GM12865 (cell line): ENCODE measurements at regions not wholly inside any gene's neighbourhood (a gene's known extent, or its start where the extent isn't known, plus 50 kb on each side); places are given as distances from the start of the nearest gene placed in this dataset.

Experiments
- DNase-seq: peaks from one replicate; pipeline ENCODE4 v3.0.0; 2010; ENCODE audit warnings: low read depth
- H3K4me3 ChIP-seq: 2 replicates; pipeline ENCODE4 v1.5.1; 2011; ENCODE audit warnings: mild to moderate bottlenecking, low read depth, low read length, control low read depth
- TF ChIP-seq, protein P1 (sequence below): IDR thresholded peaks from 2 replicates; pipeline ENCODE4 v1.5.1; 2011; ENCODE audit warnings: low read length, control low read depth, low read depth, inconsistent platforms; ENCODE audit not compliant: insufficient read depth; ENCODE audit errors: missing control alignments

DNA sequence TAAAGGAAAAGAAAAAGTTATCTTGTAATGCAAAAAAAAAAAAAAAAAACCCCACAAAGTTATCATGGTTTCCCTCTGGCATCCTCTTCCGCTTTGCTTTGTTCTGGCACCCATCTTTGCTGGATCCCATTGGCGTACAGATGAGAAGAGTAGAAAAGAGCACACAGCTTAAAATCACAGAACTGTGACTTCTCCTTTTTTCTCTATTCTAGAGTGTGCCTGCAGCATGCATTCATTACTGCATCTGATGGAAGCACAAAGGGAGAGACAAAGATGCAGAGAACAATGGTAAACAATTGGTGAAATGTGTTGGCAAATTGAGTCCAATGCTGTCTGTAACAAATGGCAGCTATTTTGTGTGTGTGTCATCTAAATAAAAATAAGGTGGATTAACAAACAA, 440.8 kb upstream of the PIK3R1 start:
- H3K4me3 ChIP-seq, result no peak overlapping the region
- TF ChIP-seq, protein P1, sequence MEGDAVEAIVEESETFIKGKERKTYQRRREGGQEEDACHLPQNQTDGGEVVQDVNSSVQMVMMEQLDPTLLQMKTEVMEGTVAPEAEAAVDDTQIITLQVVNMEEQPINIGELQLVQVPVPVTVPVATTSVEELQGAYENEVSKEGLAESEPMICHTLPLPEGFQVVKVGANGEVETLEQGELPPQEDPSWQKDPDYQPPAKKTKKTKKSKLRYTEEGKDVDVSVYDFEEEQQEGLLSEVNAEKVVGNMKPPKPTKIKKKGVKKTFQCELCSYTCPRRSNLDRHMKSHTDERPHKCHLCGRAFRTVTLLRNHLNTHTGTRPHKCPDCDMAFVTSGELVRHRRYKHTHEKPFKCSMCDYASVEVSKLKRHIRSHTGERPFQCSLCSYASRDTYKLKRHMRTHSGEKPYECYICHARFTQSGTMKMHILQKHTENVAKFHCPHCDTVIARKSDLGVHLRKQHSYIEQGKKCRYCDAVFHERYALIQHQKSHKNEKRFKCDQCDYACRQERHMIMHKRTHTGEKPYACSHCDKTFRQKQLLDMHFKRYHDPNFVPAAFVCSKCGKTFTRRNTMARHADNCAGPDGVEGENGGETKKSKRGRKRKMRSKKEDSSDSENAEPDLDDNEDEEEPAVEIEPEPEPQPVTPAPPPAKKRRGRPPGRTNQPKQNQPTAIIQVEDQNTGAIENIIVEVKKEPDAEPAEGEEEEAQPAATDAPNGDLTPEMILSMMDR, result no peak
- no peak for DNase-seq

- DNase-seq, result no peak
- H3K4me3 ChIP-seq, result no peak overlapping the region
- TF ChIP-seq, protein P1, result no peak
Measured at GRCh38 chr5:67774267-67774552, 441.3 kb upstream of the PIK3R1 start.

DNA sequence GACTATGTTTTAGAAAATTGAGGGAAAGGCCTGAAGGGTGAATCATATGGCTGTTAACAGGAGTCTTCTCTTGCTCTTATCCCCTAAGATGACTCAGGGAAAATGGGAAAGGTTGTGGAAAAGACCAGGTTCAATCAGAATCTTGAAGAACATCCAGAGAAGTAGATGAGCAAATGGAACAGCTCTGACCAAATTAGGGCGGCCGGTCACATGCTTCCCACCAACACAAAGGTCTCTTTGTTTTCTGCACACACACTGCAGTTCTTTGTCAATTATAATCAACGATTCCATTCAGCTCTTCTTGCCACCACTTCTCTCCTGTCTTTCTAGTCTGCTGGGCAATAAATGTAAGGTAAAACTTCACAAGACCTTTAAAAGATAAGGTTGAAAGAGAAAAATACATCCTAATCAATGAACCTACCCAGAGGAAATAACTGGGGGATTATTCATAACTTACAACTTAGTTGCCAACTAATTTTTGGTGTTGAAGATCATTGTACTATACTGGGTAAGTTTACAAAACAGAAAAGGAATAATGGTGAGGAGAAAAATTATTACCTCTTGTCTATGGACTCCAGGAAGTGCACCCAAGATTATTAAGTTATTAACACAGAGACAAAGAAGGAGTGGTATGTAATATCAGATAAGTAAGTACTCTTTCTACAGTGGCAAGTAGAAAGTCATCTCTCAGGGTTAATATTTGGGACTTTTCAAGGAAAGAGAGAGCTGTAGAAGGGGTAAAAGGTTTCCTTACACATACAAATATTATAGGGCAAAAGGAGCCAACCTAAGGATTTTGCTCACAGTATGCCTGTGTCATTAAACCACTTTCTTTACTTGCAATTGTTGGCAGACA, 441.9 kb upstream of the PIK3R1 start:
- no peak for DNase-seq
- TF ChIP-seq, protein P1, result no peak
- H3K4me3 ChIP-seq, result no peak overlapping the region

DNA sequence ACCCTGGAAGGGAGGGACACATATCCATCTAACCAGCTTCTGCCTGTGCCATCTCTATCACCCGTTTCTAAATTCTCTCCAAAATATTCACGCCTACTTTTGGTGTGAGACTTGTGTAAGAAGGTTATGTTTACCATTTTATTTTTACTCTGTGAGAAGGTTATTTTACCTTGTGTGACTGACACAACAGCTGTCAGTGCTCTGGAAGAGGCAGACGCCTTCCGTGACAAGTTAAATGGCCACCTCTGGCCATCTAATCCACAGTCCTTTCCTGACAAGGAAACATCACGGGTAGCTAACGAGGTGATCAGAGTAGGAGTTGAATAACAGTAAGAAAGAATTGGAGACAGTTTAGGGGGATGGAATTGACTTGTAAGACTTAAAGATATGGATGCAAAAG, 443.8 kb upstream of the PIK3R1 start:
- TF ChIP-seq, protein P1, result no peak
- DNase-seq, result no peak
- H3K4me3 ChIP-seq, result no peak overlapping the region

GRCh38 chr5:67771221-67771620, 444.3 kb upstream of the PIK3R1 start:
- no peak for DNase-seq
- no peak overlapping the region for H3K4me3 ChIP-seq
- TF ChIP-seq, protein P1, result no peak

- TF ChIP-seq, protein P1, result no peak
- H3K4me3 ChIP-seq, result no peak overlapping the region
- DNase-seq, result no peak
Measured at GRCh38 chr5:67770431-67771025, 445.0 kb upstream of the PIK3R1 start.
